Naive thymus-derived CD4-positive, alpha-beta T cell (primary cell): ENCODE measurements at regions not wholly inside any gene's neighbourhood (a gene's known extent, or its start where the extent isn't known, plus 50 kb on each side); places are given as distances from the start of the nearest gene placed in this dataset.

Experiments used
- ATAC-seq: fragments of 150-1000 bp; cut with Tn5 transposase; 2 replicates; pipeline ENCODE4 v1.10.0; 2021; ENCODE audit warnings: mild to moderate bottlenecking, moderate library complexity
- CTCF ChIA-PET: fragments of 350-600 bp; sonication (Branson Sonifier 250); formaldehyde crosslinking; loops from one replicate; lab custom pipeline; 2021; ENCODE audit warnings: antibody characterized with exemption; lab: Charles Lee
- POLR2A ChIA-PET: fragments of 350-600 bp; sonication (Branson Sonifier 250); formaldehyde crosslinking; loops from one replicate; lab custom pipeline; 2021; ENCODE audit warnings: antibody characterized with exemption, inconsistent platforms; lab: Charles Lee
- DNase-seq, 9 donors: peaks; one replicate each; pipeline versions ENCODE4 v3.0.0 to v3.0.0-alpha.2; 2020 to 2022; ENCODE audit warnings: mixed read lengths in 1 of 9
- H3K27ac ChIP-seq: one replicate; pipeline ENCODE4 v1.7.0; 2013; ENCODE audit warnings: mild to moderate bottlenecking, low read depth, low read length, moderate library complexity
- H3K27me3 ChIP-seq, 2 donors: one replicate each; pipeline ENCODE4 v1.7.0; 2013; ENCODE audit warnings: low read length in 2 of 2, mild to moderate bottlenecking in 2 of 2, moderate library complexity in 2 of 2; ENCODE audit not compliant: control insufficient read depth in 2 of 2, insufficient read depth in 2 of 2
- H3K36me3 ChIP-seq, 3 experiments: 1 replicate in 2 of 3; 2 replicates in 1 of 3; pipeline ENCODE4 v1.7.0; 2013; ENCODE audit warnings: low read length in 3 of 3, mild to moderate bottlenecking in 3 of 3, moderate library complexity in 1 of 3; ENCODE audit not compliant: insufficient read depth in 3 of 3, control insufficient read depth in 2 of 3
- H3K4me1 ChIP-seq, 2 donors: one replicate each; pipeline ENCODE4 v1.7.0; 2013; ENCODE audit warnings: low read length in 2 of 2, mild to moderate bottlenecking in 2 of 2, moderate library complexity in 1 of 2; ENCODE audit not compliant: control insufficient read depth in 2 of 2, insufficient read depth in 2 of 2
- H3K4me3 ChIP-seq: 2 replicates; pipeline ENCODE4 v1.7.0; 2013; ENCODE audit warnings: mild to moderate bottlenecking, low read length
- H3K9me3 ChIP-seq, 3 experiments: 1 replicate in 2 of 3; 2 replicates in 1 of 3; pipeline ENCODE4 v1.7.0; 2013; ENCODE audit warnings: low read length in 3 of 3; ENCODE audit not compliant: control insufficient read depth in 2 of 3
- H3K27ac Mint-ChIP-seq, 9 donors: one replicate each; pipeline ENCODE4 v1.8.0; 2020 to 2022; ENCODE audit warnings: mixed read lengths in 9 of 9, mild to moderate bottlenecking in 8 of 9, moderate library complexity in 5 of 9, inconsistent platforms in 2 of 9
- H3K27me3 Mint-ChIP-seq, 5 donors: one replicate each; pipeline ENCODE4 v1.8.0; 2021 to 2022; ENCODE audit warnings: mixed read lengths in 5 of 5, mild to moderate bottlenecking in 1 of 5
- H3K36me3 Mint-ChIP-seq, 5 donors: one replicate each; pipeline ENCODE4 v1.8.0; 2020 to 2022; ENCODE audit warnings: mixed read lengths in 5 of 5, mild to moderate bottlenecking in 3 of 5, inconsistent platforms in 1 of 5
- H3K4me1 Mint-ChIP-seq, 7 donors: one replicate each; pipeline ENCODE4 v1.8.0; 2020 to 2022; ENCODE audit warnings: mixed read lengths in 7 of 7, mild to moderate bottlenecking in 3 of 7, inconsistent platforms in 1 of 7
- H3K4me3 Mint-ChIP-seq, 10 donors: one replicate each; pipeline ENCODE4 v1.8.0; 2020 to 2022; ENCODE audit warnings: mild to moderate bottlenecking in 10 of 10, mixed read lengths in 10 of 10, moderate library complexity in 6 of 10, inconsistent platforms in 2 of 10
- H3K9me3 Mint-ChIP-seq, 11 donors: one replicate each; pipeline ENCODE4 v1.8.0; 2020 to 2022; ENCODE audit warnings: mixed read lengths in 11 of 11, mild to moderate bottlenecking in 4 of 11, inconsistent platforms in 1 of 11, moderate library complexity in 1 of 11
- intact Hi-C, 2 donors: fragments of 100-400 bp; cut with micrococcal nuclease; formaldehyde crosslinking; loops; one replicate each; pipeline ENCODE4 v1.15.1; 2023

- Histone ChIP-seq H3K4me3 (no peak overlapping the region), H3K27ac (no peak overlapping the region), H3K27me3 (no peaks in the 10 kb centered on the region), H3K9me3 (no peaks in the 10 kb centered on the region), H3K36me3 (no peaks in the 10 kb centered on the region), H3K4me1 (no peaks in the 10 kb centered on the region)
- intact Hi-C loops = no loop called here
- Mint-ChIP-seq H3K27ac (no peak overlapping the region), H3K4me1 (no peaks in the 10 kb centered on the region), H3K36me3 (no peaks in the 10 kb centered on the region), H3K27me3 (peaks cover 0 to 2% (median 0%) of the 10 kb centered on the region in 5 donors), H3K9me3 (peaks cover 0 to 2% (median 0%) of the 10 kb centered on the region in 11 donors), H3K4me3 (no peak overlapping the region)
- ChIA-PET CTCF (no interaction called here), POLR2A (no interaction called here)
- no peak for DNase-seq
- no peak for ATAC-seq
Observed at GRCh38 chr15:35161694-35162093, 76.6 kb upstream of the NANOGP8 start.

- H3K27me3 Mint-ChIP-seq = peaks cover 0 to 2% (median 0%) of the 10 kb centered on the region in 5 donors
- Histone ChIP-seq H3K4me3 (no peak overlapping the region), H3K27ac (no peak overlapping the region), H3K9me3 (no peaks in the 10 kb centered on the region), H3K36me3 (no peaks in the 10 kb centered on the region), H3K27me3 (no peaks in the 10 kb centered on the region), H3K4me1 (no peaks in the 10 kb centered on the region)
- no peak for ATAC-seq
- peaks cover 0 to 2% (median 0%) of the 10 kb centered on the region in 11 donors for H3K9me3 Mint-ChIP-seq
- CTCF ChIA-PET = no interaction called here
- no peaks in the 10 kb centered on the region for H3K4me1 Mint-ChIP-seq
- DNase-seq = no peak
- no peak overlapping the region for H3K27ac Mint-ChIP-seq
- intact Hi-C loops = no loop called here
- no peaks in the 10 kb centered on the region for H3K36me3 Mint-ChIP-seq
- no peak overlapping the region for H3K4me3 Mint-ChIP-seq
- POLR2A ChIA-PET = no interaction called here
Observed at GRCh38 chr15:35159170-35159569, 74.1 kb upstream of the NANOGP8 start.

GRCh38 chr15:35151782-35152181 lies 66.7 kb upstream of the NANOGP8 start:
- Histone ChIP-seq H3K4me3 (no peak overlapping the region), H3K36me3 (no peaks in the 10 kb centered on the region), H3K4me1 (no peaks in the 10 kb centered on the region), H3K27me3 (no peaks in the 10 kb centered on the region), H3K27ac (no peak overlapping the region), H3K9me3 (no peaks in the 10 kb centered on the region)
- Mint-ChIP-seq H3K4me3 (no peak overlapping the region), H3K9me3 (peaks cover 0 to 1% (median 0%) of the 10 kb centered on the region in 11 donors), H3K36me3 (no peaks in the 10 kb centered on the region), H3K27me3 (peaks cover 0 to 18% (median 4%) of the 10 kb centered on the region in 5 donors), H3K4me1 (no peaks in the 10 kb centered on the region), H3K27ac (no peak overlapping the region)
- ATAC-seq (no peak), DNase-seq (no peak)
- intact Hi-C loops = no loop called here
- ChIA-PET CTCF (no interaction called here), POLR2A (no interaction called here)

- ATAC-seq (no peak), DNase-seq (no peak)
- H3K27ac ChIP-seq = no peak overlapping the region
- Mint-ChIP-seq H3K4me1 (no peaks in the 10 kb centered on the region), H3K36me3 (no peaks in the 10 kb centered on the region), H3K9me3 (peaks cover 0 to 1% (median 0%) of the 10 kb centered on the region in 11 donors), H3K27ac (no peak overlapping the region), H3K27me3 (peaks cover 0 to 18% (median 4%) of the 10 kb centered on the region in 5 donors), H3K4me3 (no peak overlapping the region)
- H3K9me3 ChIP-seq = no peaks in the 10 kb centered on the region
- CTCF ChIA-PET = no interaction called here
- no peaks in the 10 kb centered on the region for H3K27me3 ChIP-seq
- intact Hi-C loops = no loop called here
- H3K4me1 ChIP-seq = no peaks in the 10 kb centered on the region
- POLR2A ChIA-PET = no interaction called here
- no peaks in the 10 kb centered on the region for H3K36me3 ChIP-seq
- no peak overlapping the region for H3K4me3 ChIP-seq
Observed at GRCh38 chr15:35151381-35151780, 66.3 kb upstream of the NANOGP8 start.

- ATAC-seq = no peak
- Histone ChIP-seq H3K9me3 (no peaks in the 10 kb centered on the region), H3K4me1 (no peaks in the 10 kb centered on the region), H3K36me3 (no peaks in the 10 kb centered on the region), H3K27me3 (no peaks in the 10 kb centered on the region), H3K27ac (no peak overlapping the region), H3K4me3 (no peak overlapping the region)
- H3K9me3 Mint-ChIP-seq = peaks cover 0 to 1% (median 0%) of the 10 kb centered on the region in 11 donors
- no peaks in the 10 kb centered on the region for H3K36me3 Mint-ChIP-seq
- no peak overlapping the region for H3K4me3 Mint-ChIP-seq
- no peaks in the 10 kb centered on the region for H3K4me1 Mint-ChIP-seq
- ChIA-PET POLR2A (no interaction called here), CTCF (no interaction called here)
- intact Hi-C loops = no loop called here
- DNase-seq = no peak
- H3K27ac Mint-ChIP-seq = no peak overlapping the region
- peaks cover 0 to 18% (median 4%) of the 10 kb centered on the region in 5 donors for H3K27me3 Mint-ChIP-seq
Observed at GRCh38 chr15:35150361-35150760, 65.3 kb upstream of the NANOGP8 start.

- ATAC-seq (no peak), DNase-seq (no peak)
- H3K4me1 Mint-ChIP-seq = no peaks in the 10 kb centered on the region
- Histone ChIP-seq H3K27ac (no peak overlapping the region), H3K36me3 (no peaks in the 10 kb centered on the region), H3K27me3 (no peaks in the 10 kb centered on the region), H3K4me3 (no peak overlapping the region), H3K9me3 (no peaks in the 10 kb centered on the region), H3K4me1 (no peaks in the 10 kb centered on the region)
- intact Hi-C loops = no loop called here
- H3K9me3 Mint-ChIP-seq = no peaks in the 10 kb centered on the region
- ChIA-PET POLR2A (no interaction called here), CTCF (no interaction called here)
- H3K36me3 Mint-ChIP-seq = no peaks in the 10 kb centered on the region
- H3K27ac Mint-ChIP-seq = no peak overlapping the region
- no peak overlapping the region for H3K4me3 Mint-ChIP-seq
- H3K27me3 Mint-ChIP-seq = peaks cover 0 to 18% (median 1%) of the 10 kb centered on the region in 5 donors
Observed at GRCh38 chr15:35145336-35145735, 60.2 kb upstream of the NANOGP8 start.

- ATAC-seq (no peak), DNase-seq (no peak)
- H3K27me3 ChIP-seq = no peaks in the 10 kb centered on the region
- Mint-ChIP-seq H3K27ac (no peak overlapping the region), H3K4me1 (no peaks in the 10 kb centered on the region), H3K36me3 (no peaks in the 10 kb centered on the region), H3K4me3 (no peak overlapping the region), H3K9me3 (no peaks in the 10 kb centered on the region), H3K27me3 (no peaks in the 10 kb centered on the region)
- no peaks in the 10 kb centered on the region for H3K4me1 ChIP-seq
- intact Hi-C loops = no loop called here
- no peaks in the 10 kb centered on the region for H3K36me3 ChIP-seq
- POLR2A ChIA-PET = no interaction called here
- H3K27ac ChIP-seq = no peak overlapping the region
- no peak overlapping the region for H3K4me3 ChIP-seq
- H3K9me3 ChIP-seq = no peaks in the 10 kb centered on the region
- CTCF ChIA-PET = no interaction called here
Observed at GRCh38 chr15:35142578-35142977, 57.5 kb upstream of the NANOGP8 start.
